DMS153 (cell line): ENCODE measurements at regions not wholly inside any gene's neighbourhood (a gene's known extent, or its start where the extent isn't known, plus 50 kb on each side); places are given as distances from the start of the nearest gene placed in this dataset.

Experiments
- DNase-seq: peaks from one replicate; lab custom pipeline; 2025; lab: John Stamatoyannopoulos, UW

DNA sequence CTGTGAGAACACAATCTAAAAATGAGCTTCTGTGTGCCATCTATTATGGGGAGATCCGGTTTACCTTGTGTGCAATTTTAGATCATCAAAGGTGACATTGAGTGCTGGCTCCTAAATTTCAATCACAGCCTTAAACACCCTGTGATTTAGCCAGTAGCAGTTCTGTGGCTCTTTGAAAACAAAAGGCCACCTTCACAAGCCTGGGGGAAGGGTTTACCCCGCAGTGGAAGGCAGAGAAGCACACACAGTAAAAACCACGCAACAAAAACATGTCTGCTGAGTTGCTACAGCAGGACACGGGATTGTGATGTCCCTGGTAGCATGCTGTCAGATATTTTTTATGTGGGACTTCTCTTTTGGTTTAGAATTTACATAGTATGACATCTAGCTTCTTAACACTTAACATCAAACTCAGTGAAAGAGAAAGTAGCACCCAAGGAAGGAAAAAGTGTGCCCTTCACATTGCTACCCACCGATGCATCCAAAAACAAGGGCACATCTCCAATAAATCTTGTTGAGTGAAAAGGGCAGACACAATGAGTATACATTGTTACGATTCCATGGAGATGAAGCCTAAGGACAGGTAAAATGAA is 56.1 kb upstream of the RNF152 start:
- no peak for DNase-seq

DNA sequence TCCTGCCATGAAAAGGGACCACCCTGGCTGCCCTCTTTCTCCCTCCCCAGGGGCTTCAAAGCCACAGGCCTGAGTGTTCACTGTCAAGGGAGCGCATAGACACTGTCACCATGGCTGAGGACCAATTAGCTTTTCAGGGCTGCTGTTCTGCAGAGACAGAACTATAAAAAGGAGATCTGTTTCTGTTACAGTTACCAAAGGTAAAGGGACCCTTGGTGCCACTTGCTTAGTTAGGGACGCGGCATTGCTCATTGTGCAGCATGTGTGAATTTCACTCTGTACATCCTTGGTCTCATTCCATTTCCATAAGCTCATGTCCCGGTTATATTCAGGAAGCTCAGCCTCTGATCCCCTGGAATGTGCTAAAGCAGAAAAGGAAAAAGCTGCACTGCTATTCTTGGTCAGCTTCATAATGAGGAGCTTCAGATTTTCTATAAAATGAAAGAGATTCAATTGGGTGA is 55.5 kb upstream of the RNF152 start:
- no peak for DNase-seq

DNA sequence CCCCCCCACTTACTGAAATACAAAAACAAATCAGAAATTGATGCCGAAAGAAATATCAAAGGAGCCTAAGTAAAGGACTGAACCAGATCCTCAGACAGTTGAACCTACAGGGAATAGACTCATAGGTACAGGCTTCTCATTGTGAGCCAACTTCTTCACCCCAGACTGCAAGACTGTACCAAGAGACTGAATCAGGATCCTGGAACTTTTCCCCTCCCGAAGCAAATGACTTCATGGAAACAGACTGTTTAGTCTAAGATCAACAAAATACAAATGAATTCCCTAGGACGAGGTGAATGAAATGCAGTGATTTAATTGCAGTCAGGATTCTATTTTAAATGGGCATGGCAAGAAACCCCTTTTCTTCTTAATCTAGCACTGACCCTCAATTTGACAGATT is 53.6 kb upstream of the RNF152 start:
- DNase-seq: no peak

DNA sequence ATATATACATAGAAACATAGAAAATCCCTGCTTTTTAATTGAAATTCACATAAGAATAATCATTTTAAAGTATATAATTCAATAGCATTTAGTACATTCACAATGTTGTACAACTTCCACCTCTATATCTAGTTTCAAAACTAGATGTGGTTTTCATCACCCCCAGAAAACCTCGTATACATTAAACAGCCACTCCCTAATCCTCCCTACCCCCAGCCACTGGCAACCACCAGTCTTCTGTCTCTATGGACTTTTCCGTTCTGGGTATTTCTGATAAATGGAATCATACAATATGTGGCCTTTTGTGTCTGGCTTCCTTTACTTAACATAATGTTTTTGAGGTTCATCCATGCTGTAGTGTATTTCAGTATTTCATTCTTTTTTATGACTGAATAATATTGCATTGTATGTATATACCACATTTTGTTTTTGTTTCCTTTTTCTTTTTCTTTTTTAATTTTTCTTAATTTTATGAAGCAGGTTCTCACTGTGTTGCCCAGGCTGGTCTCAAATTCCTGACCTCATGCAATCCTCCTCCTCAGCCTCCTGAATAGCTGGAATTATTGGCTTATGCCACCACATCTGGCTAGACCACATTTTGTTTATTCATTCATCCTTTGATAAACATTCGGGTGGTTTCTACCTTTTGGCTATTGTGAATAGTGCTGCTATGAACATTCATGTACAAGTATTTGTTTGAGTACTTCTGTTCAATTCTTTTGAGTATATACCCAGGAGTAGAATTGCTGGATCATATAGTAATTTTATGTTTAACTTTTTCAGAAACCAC is 50.6 kb upstream of the RNF152 start:
- no peak for DNase-seq
